Sciatic nerve (tissue), 2 donors: ENCODE measurements at regions not wholly inside any gene's neighbourhood (a gene's known extent, or its start where the extent isn't known, plus 50 kb on each side); places are given as distances from the start of the nearest gene placed in this dataset.
"Not testable (repeated sequence)": the region's sequence is repeated elsewhere in the genome, so short reads cannot be mapped to it uniquely, and the experiment has no call there.

Source experiments
- ATAC-seq: fragments of 200-7000 bp; cut with Tn5 transposase; one replicate; pipeline ENCODE4 v1.9.1; 2020; ENCODE audit warnings: mild to moderate bottlenecking, moderate library complexity
- DNase-seq: peaks from one replicate; pipeline ENCODE4 v3.0.0-alpha.2; 2020; ENCODE audit warnings: low spot score
- intact Hi-C: fragments of 100-400 bp; cut with DNase I; formaldehyde crosslinking; loops from one replicate; pipeline ENCODE4 v1.14.2; 2022
- donor health status: DM: no; HTN: no; CAD: no.
- donor health status: DM: no; HTN: no; CAD: no.

GRCh38 chr15:96043591-96044171 is 286.8 kb upstream of the NR2F2 start:
- no peak for DNase-seq
- no peak for ATAC-seq
- intact Hi-C loops = no loop called here

DNA sequence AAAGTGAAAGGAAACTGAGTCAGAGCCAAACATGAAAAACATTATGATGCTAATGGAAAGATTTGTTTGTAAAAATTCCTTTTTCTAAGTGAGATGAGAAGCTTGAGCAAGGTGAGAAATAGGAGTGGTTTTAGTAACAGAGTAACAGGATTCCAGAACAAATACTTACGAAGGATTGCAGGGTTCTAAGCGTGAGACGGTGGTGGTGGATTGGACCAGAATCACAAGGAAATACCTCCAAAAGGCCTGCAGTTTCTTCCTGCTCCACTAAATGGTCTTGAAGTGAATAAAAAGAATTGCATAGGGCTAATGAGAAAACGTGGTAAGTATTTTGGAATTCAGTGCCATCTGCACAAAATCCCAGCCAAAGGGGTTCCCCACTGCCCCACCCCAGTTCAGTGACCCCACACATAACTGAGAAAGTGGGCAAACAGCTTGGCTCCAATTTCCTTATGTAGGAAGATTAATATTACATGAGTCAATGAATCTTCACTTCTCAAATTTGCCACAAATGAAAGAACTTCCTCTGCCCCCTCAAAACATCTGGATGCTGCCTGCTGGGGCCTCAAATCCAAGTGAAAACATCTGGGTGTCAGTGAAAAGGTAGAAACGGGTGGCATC is 283.8 kb upstream of the NR2F2 start:
- ATAC-seq (peak; percentile 23), DNase-seq (no peak)
- intact Hi-C loops = no loop called here

DNA sequence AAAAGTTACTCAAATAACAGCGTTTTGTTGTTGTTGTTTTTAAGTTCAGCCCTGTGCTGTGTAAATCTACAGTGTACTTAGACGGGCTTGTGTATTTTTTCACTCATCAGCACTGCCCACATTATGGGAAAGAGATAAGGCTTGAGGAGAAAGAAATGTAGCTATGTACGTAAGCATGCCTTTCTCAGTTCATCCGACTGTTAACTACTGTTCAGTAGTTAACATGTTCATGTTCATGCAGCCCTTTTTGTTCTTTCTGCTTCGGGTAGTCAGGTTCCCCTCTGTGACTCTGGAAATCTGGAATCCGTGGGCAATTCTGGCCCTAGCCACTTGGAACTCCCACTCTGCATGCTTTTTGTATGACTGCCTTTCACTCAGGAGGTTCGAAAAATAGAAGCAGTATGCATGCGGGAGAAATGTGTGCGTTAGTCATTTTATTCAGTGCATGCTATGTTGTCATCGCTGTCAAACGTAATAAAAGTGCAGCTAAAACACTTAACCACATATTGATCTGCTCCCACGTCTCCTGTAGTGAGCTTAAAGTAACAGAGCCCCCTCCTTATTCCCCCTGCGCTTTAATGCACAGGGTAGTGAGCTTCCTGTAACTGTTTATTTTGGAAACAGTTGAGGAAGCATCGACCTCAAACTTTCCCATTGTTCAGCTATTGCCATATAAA is 283.1 kb upstream of the NR2F2 start:
- peak; percentile 76 for ATAC-seq
- no peak for DNase-seq
- intact Hi-C loops = no loop called here

GRCh38 chr15:96049323-96049722 is 281.2 kb upstream of the NR2F2 start:
- intact Hi-C loops = no loop called here
- DNase-seq = no peak
- no peak for ATAC-seq

DNA sequence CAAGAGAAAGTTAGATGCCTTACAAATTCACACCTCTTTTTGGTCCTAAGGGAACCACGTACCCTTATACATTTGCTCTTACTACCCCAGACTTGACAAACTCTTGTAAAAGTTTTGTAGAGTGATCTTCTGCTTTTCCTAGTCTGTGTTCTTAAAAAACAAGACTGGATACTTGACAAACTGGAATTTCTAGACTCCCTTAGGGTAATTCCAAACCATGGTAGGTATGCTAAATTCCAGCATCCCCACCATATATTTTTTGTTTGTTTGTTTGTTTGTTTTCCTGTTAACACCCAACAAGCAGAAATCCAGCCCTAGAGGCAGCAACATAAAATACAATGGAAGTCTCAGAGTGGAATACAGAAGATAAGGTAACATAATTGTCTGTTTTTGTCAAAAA is 280.7 kb upstream of the NR2F2 start:
- no peak for ATAC-seq
- intact Hi-C loops = no loop called here
- DNase-seq = no peak

DNA sequence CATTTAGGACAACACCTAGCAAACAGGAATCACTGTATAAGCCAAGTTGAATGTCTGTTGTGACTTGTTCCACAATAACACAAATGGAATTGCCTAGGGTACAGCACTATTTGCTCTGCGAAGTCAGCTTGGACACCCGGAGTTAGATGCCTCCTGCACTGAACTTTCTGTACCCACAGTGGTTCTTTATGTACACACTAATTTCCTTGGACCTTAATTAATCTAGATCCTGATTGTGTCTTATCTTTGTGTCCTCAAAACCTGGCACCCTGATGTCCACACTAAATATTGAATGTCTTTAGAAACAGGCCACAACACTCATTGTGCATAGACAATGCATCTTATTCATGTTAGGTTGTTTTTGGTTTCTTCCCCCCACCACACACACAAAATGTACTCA is 278.9 kb upstream of the NR2F2 start:
- intact Hi-C loops = no loop called here
- DNase-seq (no peak), ATAC-seq (no peak)

DNA sequence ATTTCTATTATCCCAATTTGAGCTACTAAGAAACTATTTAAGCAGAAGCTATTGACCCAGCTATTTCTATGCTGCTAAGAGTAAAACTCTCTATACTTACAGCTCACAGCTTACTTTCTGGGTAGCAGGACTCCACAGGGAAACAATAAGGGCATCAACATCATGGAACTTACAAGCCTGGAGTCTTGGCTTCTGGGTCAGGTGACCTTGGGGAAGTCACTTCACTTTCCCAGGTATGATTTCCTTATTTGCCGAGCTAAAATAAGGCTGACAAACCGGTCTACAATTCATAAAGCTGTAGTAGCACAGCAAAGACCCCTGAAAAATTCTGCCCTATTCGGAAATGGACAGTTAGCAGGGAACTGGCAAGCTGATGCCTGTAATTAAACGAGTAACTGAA is 278.3 kb upstream of the NR2F2 start:
- no peak for DNase-seq
- ATAC-seq = no peak

GRCh38 chr15:96052572-96053030 is 277.9 kb upstream of the NR2F2 start:
- intact Hi-C loops = no loop called here
- DNase-seq = no peak
- no peak for ATAC-seq

More for the DNA sequence above, 278.3 kb upstream of the NR2F2 start:
- intact Hi-C loops = no loop called here

- intact Hi-C loops = no loop called here
Observed at GRCh38 chr15:96053031-96053780, 277.3 kb upstream of the NR2F2 start.

GRCh38 chr15:96053781-96054428 is 276.6 kb upstream of the NR2F2 start:
- no peak for DNase-seq
- intact Hi-C loops = no loop called here
- ATAC-seq = peak; percentile 68

More at GRCh38 chr15:96053031-96053780, 277.3 kb upstream of the NR2F2 start:
- ATAC-seq = peak; percentile 40
- peak; percentile 62 for DNase-seq

DNA sequence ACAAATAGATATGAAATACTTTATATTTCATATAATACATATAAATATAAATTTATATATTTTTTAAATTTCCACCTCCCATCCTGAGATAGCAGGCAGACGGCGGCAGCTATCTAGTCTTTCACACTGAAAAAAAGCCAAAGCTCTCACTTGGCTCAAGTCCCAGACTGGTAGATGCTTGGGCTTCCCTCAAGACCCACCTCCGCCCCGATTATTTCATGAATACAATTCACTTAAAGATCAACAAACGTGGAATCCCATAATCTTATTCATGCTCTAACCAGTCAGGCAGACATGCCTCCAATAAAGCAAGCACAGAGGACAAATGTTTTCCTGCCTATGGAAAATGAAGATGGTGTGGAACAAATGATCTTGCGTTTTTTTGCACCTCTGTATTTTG is 275.9 kb upstream of the NR2F2 start:
- ATAC-seq (no peak), DNase-seq (no peak)
- intact Hi-C loops = no loop called here

GRCh38 chr15:96058103-96058851 is 272.2 kb upstream of the NR2F2 start:
- intact Hi-C loops = no loop called here
- DNase-seq (no peak), ATAC-seq (peak; percentile 72)

GRCh38 chr15:96058852-96059103 is 271.7 kb upstream of the NR2F2 start:
- intact Hi-C loops, DNase-seq, ATAC-seq: not testable (repeated sequence)

DNA sequence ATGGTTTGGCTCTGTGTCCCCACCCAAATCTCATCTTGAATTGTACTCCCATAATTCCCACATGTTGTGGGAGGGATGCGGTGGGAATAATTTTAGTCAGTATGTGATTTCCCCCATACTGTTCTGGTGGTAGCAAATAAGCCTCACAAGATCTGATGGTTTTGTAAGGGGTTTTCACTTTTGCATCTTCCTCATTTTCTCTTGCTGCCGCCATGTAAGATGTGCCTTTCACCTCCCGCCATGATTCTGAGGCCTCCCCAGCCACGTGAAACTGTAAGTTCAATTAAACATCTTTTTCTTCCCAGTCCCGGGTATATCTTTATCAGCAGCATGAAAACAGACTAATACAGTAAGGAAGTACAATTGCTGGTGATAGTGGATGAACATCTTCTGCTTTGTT is 269.9 kb upstream of the NR2F2 start:
- DNase-seq, intact Hi-C loops, ATAC-seq: not testable (repeated sequence)

- peak; percentile 91 for ATAC-seq
Observed at GRCh38 chr15:96064351-96064756, 266.1 kb upstream of the NR2F2 start.

GRCh38 chr15:96066126-96066525 is 264.4 kb upstream of the NR2F2 start:
- ATAC-seq = no peak
- DNase-seq = no peak
- intact Hi-C loops = no loop called here

More at GRCh38 chr15:96064351-96064756, 266.1 kb upstream of the NR2F2 start:
- DNase-seq = no peak
- intact Hi-C loops = no loop called here

- DNase-seq = no peak
- ATAC-seq = peak; percentile 38
- intact Hi-C loops = no loop called here
Observed at GRCh38 chr15:96066852-96067495, 263.5 kb upstream of the NR2F2 start.

- ATAC-seq = no peak
- DNase-seq = no peak
- intact Hi-C loops = no loop called here
Observed at GRCh38 chr15:96067677-96068076, 262.8 kb upstream of the NR2F2 start.
